ENCODE measurements at regions not wholly inside any gene's neighbourhood (a gene's known extent, or its start where the extent isn't known, plus 50 kb on each side); places are given as distances from the start of the nearest gene placed in this dataset.
"Not testable (repeated sequence)": the region's sequence is repeated elsewhere in the genome, so short reads cannot be mapped to it uniquely, and the experiment has no call there.

GRCh38 chr13:22789916-22790315 is 390.9 kb upstream of the SGCG start:
- DNase-seq = no peak

- no peak for DNase-seq
These were observed 387.1 kb upstream of the SGCG start for GRCh38 chr13:22793598-22794134.

GRCh38 chr13:22800526-22801401 is 380.0 kb upstream of the SGCG start:
- DNase-seq = no peak

- DNase-seq = no peak
These were observed 379.3 kb upstream of the SGCG start for GRCh38 chr13:22801402-22802003.

- DNase-seq = no peak
These were observed 368.0 kb upstream of the SGCG start for GRCh38 chr13:22812793-22813192.

- not testable (repeated sequence) for DNase-seq
These were observed 367.0 kb upstream of the SGCG start for GRCh38 chr13:22813531-22814377.

GRCh38 chr13:22814433-22814832 is 366.3 kb upstream of the SGCG start:
- not testable (repeated sequence) for DNase-seq

- DNase-seq = no peak
These were observed 359.2 kb upstream of the SGCG start for GRCh38 chr13:22821589-22821988.

GRCh38 chr13:22825186-22825585 is 355.6 kb upstream of the SGCG start:
- no peak for DNase-seq

GRCh38 chr13:22828081-22828480 is 352.7 kb upstream of the SGCG start:
- DNase-seq = no peak

- DNase-seq = no peak
These were observed 344.3 kb upstream of the SGCG start for GRCh38 chr13:22836475-22836874.

GRCh38 chr13:22837980-22838647 is 342.7 kb upstream of the SGCG start:
- no peak for DNase-seq

GRCh38 chr13:22839603-22840530 is 340.9 kb upstream of the SGCG start:
- DNase-seq = no peak

- no peak for DNase-seq
These were observed 334.2 kb upstream of the SGCG start for GRCh38 chr13:22846551-22846950.

GRCh38 chr13:22848539-22849052 is 332.2 kb upstream of the SGCG start:
- no peak for DNase-seq

- no peak for DNase-seq
These were observed 324.9 kb upstream of the SGCG start for GRCh38 chr13:22855926-22856325.

GRCh38 chr13:22858980-22859379 is 321.8 kb upstream of the SGCG start:
- not testable (repeated sequence) for DNase-seq

GRCh38 chr13:22859411-22859810 is 321.4 kb upstream of the SGCG start:
- DNase-seq = not testable (repeated sequence)

GRCh38 chr13:22861958-22862466 is 318.8 kb upstream of the SGCG start:
- no peak for DNase-seq

GRCh38 chr13:22862478-22862877 is 318.3 kb upstream of the SGCG start:
- no peak for DNase-seq

GRCh38 chr13:22866221-22866620 is 314.6 kb upstream of the SGCG start:
- no peak for DNase-seq
